GM23338 (cell line): ENCODE measurements at regions not wholly inside any gene's neighbourhood (a gene's known extent, or its start where the extent isn't known, plus 50 kb on each side); places are given as distances from the start of the nearest gene placed in this dataset.

ENCODE experiments used
- ATAC-seq: fragments of 200-7000 bp; cut with Tn5 transposase; 3 replicates; pipeline ENCODE4 v1.9.1; 2020
- DNase-seq: peaks from one replicate; pipeline ENCODE4 v3.0.0-alpha.2; 2015; ENCODE audit warnings: low spot score
- H2AFZ ChIP-seq: fragments of 200-600 bp; sonication (generic); 2 replicates; pipeline ENCODE4 v1.8.0; 2016; ENCODE audit warnings: antibody characterized with exemption, mild to moderate bottlenecking, moderate library complexity
- H3F3A ChIP-seq: fragments of 200-600 bp; sonication (generic); replicated peaks from 2 replicates; pipeline ENCODE4 v1.8.0; 2017; ENCODE audit warnings: antibody characterized with exemption, mixed run types, low read depth
- H3K27ac ChIP-seq: fragments of 200-600 bp; sonication (generic); 2 replicates; pipeline ENCODE4 v1.6.1; 2016; ENCODE audit warnings: low read depth
- H3K27me3 ChIP-seq: fragments of 200-600 bp; sonication (generic); 2 replicates; pipeline ENCODE4 v1.8.0; 2016; ENCODE audit warnings: mild to moderate bottlenecking, mixed run types, moderate library complexity; ENCODE audit not compliant: insufficient read depth
- H3K36me3 ChIP-seq: fragments of 200-600 bp; sonication (generic); 2 replicates; pipeline ENCODE4 v1.8.0; 2016; ENCODE audit warnings: mild to moderate bottlenecking; ENCODE audit not compliant: insufficient read depth
- H3K4me1 ChIP-seq: fragments of 200-600 bp; sonication (generic); 2 replicates; pipeline ENCODE4 v1.8.0; 2016; ENCODE audit warnings: mild to moderate bottlenecking, moderate library complexity; ENCODE audit not compliant: insufficient read depth
- H3K4me2 ChIP-seq: fragments of 200-600 bp; sonication (generic); 2 replicates; pipeline ENCODE4 v1.7.1; 2017; ENCODE audit warnings: mixed run types
- H3K4me3 ChIP-seq: fragments of 200-600 bp; sonication (generic); 2 replicates; pipeline ENCODE4 v1.6.1; 2016; ENCODE audit warnings: mixed run types
- H3K79me2 ChIP-seq: fragments of 200-600 bp; sonication (generic); replicated peaks from 2 replicates; pipeline ENCODE4 v1.8.0; 2017; ENCODE audit warnings: mild to moderate bottlenecking; ENCODE audit not compliant: insufficient read depth
- H3K9me2 ChIP-seq: fragments of 200-600 bp; sonication (generic); 2 replicates; pipeline ENCODE4 v1.8.0; 2017; ENCODE audit not compliant: insufficient read depth
- H4K20me1 ChIP-seq: fragments of 200-600 bp; sonication (generic); replicated peaks from 2 replicates; pipeline ENCODE4 v1.8.0; 2017; ENCODE audit warnings: mild to moderate bottlenecking; ENCODE audit not compliant: insufficient read depth
- H3K27ac Mint-ChIP-seq: 2 replicates; pipeline ENCODE4 v1.8.0; 2020; ENCODE audit warnings: inconsistent platforms, mild to moderate bottlenecking, moderate library complexity, mixed read lengths
- H3K27me3 Mint-ChIP-seq: 3 replicates; pipeline ENCODE4 v1.8.0; 2022; ENCODE audit warnings: low read depth, mild to moderate bottlenecking, moderate library complexity, mixed read lengths, inconsistent platforms; ENCODE audit not compliant: insufficient read depth, poor library complexity
- H3K36me3 Mint-ChIP-seq: 3 replicates; pipeline ENCODE4 v1.8.0; 2021; ENCODE audit warnings: low read depth, mild to moderate bottlenecking, inconsistent platforms, moderate library complexity, mixed read lengths
- H3K4me1 Mint-ChIP-seq: 3 replicates; pipeline ENCODE4 v1.8.0; 2020; ENCODE audit warnings: mild to moderate bottlenecking, inconsistent platforms, mixed read lengths
- H3K4me3 Mint-ChIP-seq: 3 replicates; pipeline ENCODE4 v1.8.0; 2021; ENCODE audit warnings: moderate library complexity, mild to moderate bottlenecking, inconsistent platforms, mixed read lengths
- H3K9me3 Mint-ChIP-seq: 3 replicates; pipeline ENCODE4 v1.8.0; 2020; ENCODE audit warnings: moderate library complexity, mild to moderate bottlenecking, inconsistent platforms, mixed read lengths
- CREB1 ChIP-seq: fragments of 250-450 bp; sonication (Bioruptor Pico); IDR thresholded peaks from 2 replicates; pipeline ENCODE4 v1.5.0; 2020; ENCODE audit warnings: low read depth, mild to moderate bottlenecking, moderate library complexity
- EZH2 ChIP-seq: fragments of 200-600 bp; sonication (generic); IDR thresholded peaks from one replicate; pipeline ENCODE4 v1.8.0; 2017; ENCODE audit warnings: antibody characterized with exemption, mild to moderate bottlenecking, low read depth; ENCODE audit not compliant: unreplicated experiment
- EZH2phosphoT487 ChIP-seq: fragments of 200-600 bp; sonication (generic); IDR thresholded peaks from one replicate; pipeline ENCODE4 v1.8.1; 2018; ENCODE audit warnings: antibody characterized with exemption; ENCODE audit not compliant: unreplicated experiment
- NANOG ChIP-seq: IDR thresholded peaks from 2 replicates; pipeline ENCODE4 v1.6.1; 2016; ENCODE audit warnings: antibody characterized with exemption, borderline replicate concordance
- POLR2AphosphoS5 ChIP-seq: IDR thresholded peaks from 2 replicates; pipeline ENCODE4 v1.6.1; 2016; ENCODE audit warnings: antibody characterized with exemption, low read depth
- STAT1 ChIP-seq: IDR thresholded peaks from one replicate; pipeline ENCODE4 v1.6.1; 2016; ENCODE audit warnings: antibody characterized with exemption; ENCODE audit not compliant: unreplicated experiment
- ZNF331 ChIP-seq: fragments of 250-450 bp; sonication (Bioruptor Pico); IDR thresholded peaks from 2 replicates; pipeline ENCODE4 v1.5.0; 2020; ENCODE audit warnings: low read depth, mild to moderate bottlenecking, moderate library complexity
- TF ChIP-seq, protein P1 (sequence below), 2 experiments: fragments of 200-600 bp in 1 of 2; sonication (generic) in 1 of 2; conservative IDR thresholded peaks; 2 replicates each; pipeline versions ENCODE4 v1.5.1 to v1.6.1; 2016 to 2017; ENCODE audit warnings: antibody characterized with exemption in 2 of 2, low read depth in 2 of 2, mild to moderate bottlenecking in 2 of 2, moderate library complexity in 1 of 2
- TF ChIP-seq, protein P2 (sequence below): fragments of 250-450 bp; sonication (Bioruptor Pico); IDR thresholded peaks from 2 replicates; pipeline ENCODE4 v1.5.0; 2020; ENCODE audit warnings: mild to moderate bottlenecking, moderate library complexity
- TF ChIP-seq, protein P3 (sequence below): IDR thresholded peaks from 2 replicates; pipeline ENCODE4 v1.6.1; 2016; ENCODE audit warnings: antibody characterized with exemption

DNA sequence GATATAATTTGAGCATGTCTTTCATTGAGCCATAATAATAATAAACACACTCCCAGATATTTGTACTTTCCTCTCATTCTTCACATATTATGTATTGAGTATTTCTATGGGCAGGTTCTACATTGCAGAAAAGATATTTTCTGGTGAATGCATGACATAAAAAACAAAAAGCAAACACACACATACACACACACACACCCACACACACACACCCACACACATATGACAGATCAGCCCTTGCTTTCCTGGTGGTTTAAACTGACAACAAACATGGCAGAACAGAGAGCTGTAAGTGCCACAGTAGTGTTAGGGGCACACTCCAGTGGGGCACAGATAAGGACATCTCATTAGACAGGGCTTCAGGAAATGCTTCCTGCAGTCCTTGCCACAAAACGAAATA, 123.3 kb upstream of the LSM8 start:
- H3K79me2 ChIP-seq, result no peaks in the 10 kb centered on the region
- H3K4me3 Mint-ChIP-seq, result no peak overlapping the region
- H3K9me3 Mint-ChIP-seq, result no peaks in the 10 kb centered on the region
- no peaks in the 10 kb centered on the region for H3K9me2 ChIP-seq
- no peak overlapping the region for H3K4me2 ChIP-seq
- peaks cover 4% of the 10 kb centered on the region for H3K4me1 Mint-ChIP-seq
- no peaks in the 10 kb centered on the region for H3K36me3 ChIP-seq
- no peak overlapping the region for H3K4me3 ChIP-seq
- no peak for DNase-seq
- H3K27me3 ChIP-seq, result no peaks in the 10 kb centered on the region
- H3K36me3 Mint-ChIP-seq, result no peaks in the 10 kb centered on the region
- H4K20me1 ChIP-seq, result no peaks in the 10 kb centered on the region
- no peaks in the 10 kb centered on the region for H3K4me1 ChIP-seq
- H3K27ac Mint-ChIP-seq, result no peak overlapping the region
- H3K27me3 Mint-ChIP-seq, result no peaks in the 10 kb centered on the region
- no peaks in the 10 kb centered on the region for H3F3A ChIP-seq
- H2AFZ ChIP-seq, result no peak overlapping the region
- H3K27ac ChIP-seq, result no peak overlapping the region
- no peak for ATAC-seq
- TF ChIP-seq, protein P1, sequence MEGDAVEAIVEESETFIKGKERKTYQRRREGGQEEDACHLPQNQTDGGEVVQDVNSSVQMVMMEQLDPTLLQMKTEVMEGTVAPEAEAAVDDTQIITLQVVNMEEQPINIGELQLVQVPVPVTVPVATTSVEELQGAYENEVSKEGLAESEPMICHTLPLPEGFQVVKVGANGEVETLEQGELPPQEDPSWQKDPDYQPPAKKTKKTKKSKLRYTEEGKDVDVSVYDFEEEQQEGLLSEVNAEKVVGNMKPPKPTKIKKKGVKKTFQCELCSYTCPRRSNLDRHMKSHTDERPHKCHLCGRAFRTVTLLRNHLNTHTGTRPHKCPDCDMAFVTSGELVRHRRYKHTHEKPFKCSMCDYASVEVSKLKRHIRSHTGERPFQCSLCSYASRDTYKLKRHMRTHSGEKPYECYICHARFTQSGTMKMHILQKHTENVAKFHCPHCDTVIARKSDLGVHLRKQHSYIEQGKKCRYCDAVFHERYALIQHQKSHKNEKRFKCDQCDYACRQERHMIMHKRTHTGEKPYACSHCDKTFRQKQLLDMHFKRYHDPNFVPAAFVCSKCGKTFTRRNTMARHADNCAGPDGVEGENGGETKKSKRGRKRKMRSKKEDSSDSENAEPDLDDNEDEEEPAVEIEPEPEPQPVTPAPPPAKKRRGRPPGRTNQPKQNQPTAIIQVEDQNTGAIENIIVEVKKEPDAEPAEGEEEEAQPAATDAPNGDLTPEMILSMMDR (conservative IDR thresholded peaks at IDR 0.05; ENCODE audit: low read depth in 2 of 2), result no peak
- TF ChIP-seq NANOG (no peak), EZH2 (no peak), CREB1 (CRISPR knock-in tag) (no peak), STAT1 (no peak), EZH2phosphoT487 (no peak), POLR2AphosphoS5 (no peak), ZNF331 (CRISPR knock-in tag) (no peak)
- TF ChIP-seq, protein P2, sequence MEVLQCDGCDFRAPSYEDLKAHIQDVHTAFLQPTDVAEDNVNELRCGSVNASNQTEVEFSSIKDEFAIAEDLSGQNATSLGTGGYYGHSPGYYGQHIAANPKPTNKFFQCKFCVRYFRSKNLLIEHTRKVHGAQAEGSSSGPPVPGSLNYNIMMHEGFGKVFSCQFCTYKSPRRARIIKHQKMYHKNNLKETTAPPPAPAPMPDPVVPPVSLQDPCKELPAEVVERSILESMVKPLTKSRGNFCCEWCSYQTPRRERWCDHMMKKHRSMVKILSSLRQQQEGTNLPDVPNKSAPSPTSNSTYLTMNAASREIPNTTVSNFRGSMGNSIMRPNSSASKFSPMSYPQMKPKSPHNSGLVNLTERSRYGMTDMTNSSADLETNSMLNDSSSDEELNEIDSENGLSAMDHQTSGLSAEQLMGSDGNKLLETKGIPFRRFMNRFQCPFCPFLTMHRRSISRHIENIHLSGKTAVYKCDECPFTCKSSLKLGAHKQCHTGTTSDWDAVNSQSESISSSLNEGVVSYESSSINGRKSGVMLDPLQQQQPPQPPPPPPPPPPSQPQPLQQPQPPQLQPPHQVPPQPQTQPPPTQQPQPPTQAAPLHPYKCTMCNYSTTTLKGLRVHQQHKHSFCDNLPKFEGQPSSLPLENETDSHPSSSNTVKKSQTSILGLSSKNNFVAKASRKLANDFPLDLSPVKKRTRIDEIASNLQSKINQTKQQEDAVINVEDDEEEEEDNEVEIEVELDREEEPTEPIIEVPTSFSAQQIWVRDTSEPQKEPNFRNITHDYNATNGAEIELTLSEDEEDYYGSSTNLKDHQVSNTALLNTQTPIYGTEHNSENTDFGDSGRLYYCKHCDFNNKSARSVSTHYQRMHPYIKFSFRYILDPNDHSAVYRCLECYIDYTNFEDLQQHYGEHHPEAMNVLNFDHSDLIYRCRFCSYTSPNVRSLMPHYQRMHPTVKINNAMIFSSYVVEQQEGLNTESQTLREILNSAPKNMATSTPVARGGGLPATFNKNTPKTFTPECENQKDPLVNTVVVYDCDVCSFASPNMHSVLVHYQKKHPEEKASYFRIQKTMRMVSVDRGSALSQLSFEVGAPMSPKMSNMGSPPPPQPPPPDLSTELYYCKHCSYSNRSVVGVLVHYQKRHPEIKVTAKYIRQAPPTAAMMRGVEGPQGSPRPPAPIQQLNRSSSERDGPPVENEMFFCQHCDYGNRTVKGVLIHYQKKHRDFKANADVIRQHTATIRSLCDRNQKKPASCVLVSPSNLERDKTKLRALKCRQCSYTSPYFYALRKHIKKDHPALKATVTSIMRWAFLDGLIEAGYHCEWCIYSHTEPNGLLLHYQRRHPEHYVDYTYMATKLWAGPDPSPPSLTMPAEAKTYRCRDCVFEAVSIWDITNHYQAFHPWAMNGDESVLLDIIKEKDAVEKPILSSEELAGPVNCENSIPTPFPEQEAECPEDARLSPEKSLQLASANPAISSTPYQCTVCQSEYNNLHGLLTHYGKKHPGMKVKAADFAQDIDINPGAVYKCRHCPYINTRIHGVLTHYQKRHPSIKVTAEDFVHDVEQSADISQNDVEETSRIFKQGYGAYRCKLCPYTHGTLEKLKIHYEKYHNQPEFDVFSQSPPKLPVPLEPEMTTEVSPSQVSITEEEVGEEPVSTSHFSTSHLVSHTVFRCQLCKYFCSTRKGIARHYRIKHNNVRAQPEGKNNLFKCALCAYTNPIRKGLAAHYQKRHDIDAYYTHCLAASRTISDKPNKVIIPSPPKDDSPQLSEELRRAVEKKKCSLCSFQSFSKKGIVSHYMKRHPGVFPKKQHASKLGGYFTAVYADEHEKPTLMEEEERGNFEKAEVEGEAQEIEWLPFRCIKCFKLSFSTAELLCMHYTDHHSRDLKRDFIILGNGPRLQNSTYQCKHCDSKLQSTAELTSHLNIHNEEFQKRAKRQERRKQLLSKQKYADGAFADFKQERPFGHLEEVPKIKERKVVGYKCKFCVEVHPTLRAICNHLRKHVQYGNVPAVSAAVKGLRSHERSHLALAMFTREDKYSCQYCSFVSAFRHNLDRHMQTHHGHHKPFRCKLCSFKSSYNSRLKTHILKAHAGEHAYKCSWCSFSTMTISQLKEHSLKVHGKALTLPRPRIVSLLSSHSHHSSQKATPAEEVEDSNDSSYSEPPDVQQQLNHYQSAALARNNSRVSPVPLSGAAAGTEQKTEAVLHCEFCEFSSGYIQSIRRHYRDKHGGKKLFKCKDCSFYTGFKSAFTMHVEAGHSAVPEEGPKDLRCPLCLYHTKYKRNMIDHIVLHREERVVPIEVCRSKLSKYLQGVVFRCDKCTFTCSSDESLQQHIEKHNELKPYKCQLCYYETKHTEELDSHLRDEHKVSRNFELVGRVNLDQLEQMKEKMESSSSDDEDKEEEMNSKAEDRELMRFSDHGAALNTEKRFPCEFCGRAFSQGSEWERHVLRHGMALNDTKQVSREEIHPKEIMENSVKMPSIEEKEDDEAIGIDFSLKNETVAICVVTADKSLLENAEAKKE, result no peak
- TF ChIP-seq, protein P3, sequence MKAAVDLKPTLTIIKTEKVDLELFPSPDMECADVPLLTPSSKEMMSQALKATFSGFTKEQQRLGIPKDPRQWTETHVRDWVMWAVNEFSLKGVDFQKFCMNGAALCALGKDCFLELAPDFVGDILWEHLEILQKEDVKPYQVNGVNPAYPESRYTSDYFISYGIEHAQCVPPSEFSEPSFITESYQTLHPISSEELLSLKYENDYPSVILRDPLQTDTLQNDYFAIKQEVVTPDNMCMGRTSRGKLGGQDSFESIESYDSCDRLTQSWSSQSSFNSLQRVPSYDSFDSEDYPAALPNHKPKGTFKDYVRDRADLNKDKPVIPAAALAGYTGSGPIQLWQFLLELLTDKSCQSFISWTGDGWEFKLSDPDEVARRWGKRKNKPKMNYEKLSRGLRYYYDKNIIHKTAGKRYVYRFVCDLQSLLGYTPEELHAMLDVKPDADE, result no peak
